ENCODE measurements at regions not wholly inside any gene's neighbourhood (a gene's known extent, or its start where the extent isn't known, plus 50 kb on each side); places are given as distances from the start of the nearest gene placed in this dataset.

DNA sequence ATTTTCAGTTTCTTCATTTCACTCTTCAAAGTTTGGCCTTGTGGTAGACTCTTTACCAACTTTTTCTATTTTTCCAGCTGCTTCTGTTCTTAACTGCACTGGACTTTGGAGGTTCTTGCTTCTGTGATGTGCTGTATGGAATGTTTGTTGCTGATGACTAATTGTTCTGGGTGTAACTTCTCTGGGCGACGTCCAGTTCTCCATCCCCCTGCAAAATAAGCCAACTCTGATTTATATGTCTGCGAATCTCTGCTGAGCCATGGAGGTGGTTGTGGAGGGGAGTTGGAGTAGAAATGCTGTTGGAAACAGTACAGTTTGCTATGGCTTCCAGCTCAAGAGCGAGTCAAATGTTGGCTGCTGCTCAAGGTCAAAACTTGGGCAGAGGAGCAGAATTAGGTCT, 113.9 kb upstream of the DYRK2 start:
- TF ChIP-seq EZH2 (IDR thresholded peaks at IDR 0.05; ENCODE audit: borderline replicate concordance, control insufficient read depth, low read depth, low read length), result no peak
- no peak for TF ChIP-seq CTCF (IDR thresholded peaks at IDR 0.05 in 2 of 3, conservative IDR thresholded peaks at IDR 0.05 in 1 of 3; ENCODE audit: control insufficient read depth in 2 of 3, extremely low read depth in 1 of 3, insufficient read depth in 1 of 3, low read depth in 3 of 3, low read length in 3 of 3)
- no peak for TF ChIP-seq RAD21 (IDR thresholded peaks at IDR 0.05; ENCODE audit: insufficient read depth, low read depth, low read length)
- no peak for TF ChIP-seq POLR2A (IDR thresholded peaks at IDR 0.05; ENCODE audit: low read depth, low read length)

Data from GM12878 (cell line).